ENCODE measurements at regions not wholly inside any gene's neighbourhood (a gene's known extent, or its start where the extent isn't known, plus 50 kb on each side); places are given as distances from the start of the nearest gene placed in this dataset.

GRCh38 chr4:129821963-129822362 is 726.0 kb downstream of the C4orf33 start:
- Histone ChIP-seq H3K27me3 (ENCODE audit: insufficient read depth, low read length) (no peaks in the 10 kb centered on the region), H3K9me3 (ENCODE audit: low read depth, low read length) (no peaks in the 10 kb centered on the region), H3K4me3 (ENCODE audit: insufficient read depth, low read length) (no peak overlapping the region), H3K79me2 (ENCODE audit: insufficient read depth, low read length) (no peaks in the 10 kb centered on the region), H3K27ac (ENCODE audit: low read depth, low read length) (no peak overlapping the region), H3K4me1 (ENCODE audit: insufficient read depth, low read length) (no peaks in the 10 kb centered on the region), H3K36me3 (ENCODE audit: insufficient read depth, low read length) (no peaks in the 10 kb centered on the region), H4K20me1 (ENCODE audit: insufficient read depth, low read length) (no peaks in the 10 kb centered on the region), H3K4me2 (ENCODE audit: insufficient read depth, low read length) (no peak overlapping the region), H2AFZ (ENCODE audit: low read length) (no peak overlapping the region)
- TF ChIP-seq CTCF (IDR thresholded peaks at IDR 0.05; ENCODE audit: extremely low read depth, low read depth, low read length) = no peak
- no peak for DNase-seq (ENCODE audit: insufficient read length, low spot score, missing footprints)

- no peaks in the 10 kb centered on the region for H4K20me1 ChIP-seq (ENCODE audit: insufficient read depth, low read length)
- DNase-seq (ENCODE audit: insufficient read length, low spot score, missing footprints) = no peak
- H3K36me3 ChIP-seq (ENCODE audit: insufficient read depth, low read length) = no peaks in the 10 kb centered on the region
- no peak overlapping the region for H3K4me2 ChIP-seq (ENCODE audit: insufficient read depth, low read length)
- no peak overlapping the region for H3K27ac ChIP-seq (ENCODE audit: low read depth, low read length)
- no peak overlapping the region for H2AFZ ChIP-seq (ENCODE audit: low read length)
- no peak for TF ChIP-seq CTCF (IDR thresholded peaks at IDR 0.05; ENCODE audit: extremely low read depth, low read depth, low read length)
- no peaks in the 10 kb centered on the region for H3K79me2 ChIP-seq (ENCODE audit: insufficient read depth, low read length)
- H3K9me3 ChIP-seq (ENCODE audit: low read depth, low read length) = no peaks in the 10 kb centered on the region
- no peak overlapping the region for H3K4me3 ChIP-seq (ENCODE audit: insufficient read depth, low read length)
- H3K27me3 ChIP-seq (ENCODE audit: insufficient read depth, low read length) = no peaks in the 10 kb centered on the region
- no peaks in the 10 kb centered on the region for H3K4me1 ChIP-seq (ENCODE audit: insufficient read depth, low read length)
These were observed 726.7 kb downstream of the C4orf33 start for GRCh38 chr4:129822701-129823100.

- no peaks in the 10 kb centered on the region for H3K4me1 ChIP-seq (ENCODE audit: insufficient read depth, low read length)
- no peak overlapping the region for H2AFZ ChIP-seq (ENCODE audit: low read length)
- no peak for TF ChIP-seq CTCF (IDR thresholded peaks at IDR 0.05; ENCODE audit: extremely low read depth, low read depth, low read length)
- H3K4me2 ChIP-seq (ENCODE audit: insufficient read depth, low read length) = no peak overlapping the region
- no peak for DNase-seq (ENCODE audit: insufficient read length, low spot score, missing footprints)
- no peak overlapping the region for H3K27ac ChIP-seq (ENCODE audit: low read depth, low read length)
- H3K36me3 ChIP-seq (ENCODE audit: insufficient read depth, low read length) = no peaks in the 10 kb centered on the region
- H3K27me3 ChIP-seq (ENCODE audit: insufficient read depth, low read length) = no peaks in the 10 kb centered on the region
- H3K9me3 ChIP-seq (ENCODE audit: low read depth, low read length) = no peaks in the 10 kb centered on the region
- H4K20me1 ChIP-seq (ENCODE audit: insufficient read depth, low read length) = no peaks in the 10 kb centered on the region
- no peaks in the 10 kb centered on the region for H3K79me2 ChIP-seq (ENCODE audit: insufficient read depth, low read length)
- H3K4me3 ChIP-seq (ENCODE audit: insufficient read depth, low read length) = no peak overlapping the region
These were observed 727.2 kb downstream of the C4orf33 start for GRCh38 chr4:129823105-129823504.

- Histone ChIP-seq H3K9me3 (ENCODE audit: low read depth, low read length) (no peaks in the 10 kb centered on the region), H3K4me2 (ENCODE audit: insufficient read depth, low read length) (no peak overlapping the region), H3K27ac (ENCODE audit: low read depth, low read length) (no peak overlapping the region), H3K4me1 (ENCODE audit: insufficient read depth, low read length) (no peaks in the 10 kb centered on the region), H4K20me1 (ENCODE audit: insufficient read depth, low read length) (no peaks in the 10 kb centered on the region), H3K27me3 (ENCODE audit: insufficient read depth, low read length) (no peaks in the 10 kb centered on the region), H3K4me3 (ENCODE audit: insufficient read depth, low read length) (no peak overlapping the region), H3K79me2 (ENCODE audit: insufficient read depth, low read length) (no peaks in the 10 kb centered on the region), H2AFZ (ENCODE audit: low read length) (no peak overlapping the region), H3K36me3 (ENCODE audit: insufficient read depth, low read length) (no peaks in the 10 kb centered on the region)
- no peak for TF ChIP-seq CTCF (IDR thresholded peaks at IDR 0.05; ENCODE audit: extremely low read depth, low read depth, low read length)
- no peak for DNase-seq (ENCODE audit: insufficient read length, low spot score, missing footprints)
These were observed 733.4 kb downstream of the C4orf33 start for GRCh38 chr4:129829373-129829772.
